SKM-1 (cell line): ENCODE measurements at regions not wholly inside any gene's neighbourhood (a gene's known extent, or its start where the extent isn't known, plus 50 kb on each side); places are given as distances from the start of the nearest gene placed in this dataset.
A peak's percentile ranks its signal among the peaks of the same experiment; 100 is the strongest.
"Not testable (repeated sequence)": the region's sequence is repeated elsewhere in the genome, so short reads cannot be mapped to it uniquely, and the experiment has no call there.

Source experiments
- DNase-seq: peaks from one replicate; lab custom pipeline; 2025; ENCODE audit not compliant: unreplicated experiment; lab: John Stamatoyannopoulos, UW

- no peak for DNase-seq
These were observed 2733.3 kb downstream of the PCDH7 start for GRCh38 chr4:33453436-33453835.

- DNase-seq: no peak
These were observed 2733.7 kb downstream of the PCDH7 start for GRCh38 chr4:33453916-33454315.

- DNase-seq: no peak
These were observed 2745.4 kb downstream of the PCDH7 start for GRCh38 chr4:33465565-33465964.

- DNase-seq: no peak
These were observed 2747.1 kb downstream of the PCDH7 start for GRCh38 chr4:33467291-33467690.

GRCh38 chr4:33470805-33471204 lies 2750.6 kb downstream of the PCDH7 start:
- no peak for DNase-seq

- DNase-seq: no peak
These were observed 2757.5 kb downstream of the PCDH7 start for GRCh38 chr4:33477715-33478114.

- DNase-seq: no peak
These were observed 2761.5 kb downstream of the ARAP2 start for GRCh38 chr4:33482773-33483172.

- no peak for DNase-seq
These were observed 2759.2 kb downstream of the ARAP2 start for GRCh38 chr4:33485111-33485510.

- no peak for DNase-seq
These were observed 2751.1 kb downstream of the ARAP2 start for GRCh38 chr4:33493231-33493630.

GRCh38 chr4:33494150-33494549 lies 2750.2 kb downstream of the ARAP2 start:
- DNase-seq: no peak

GRCh38 chr4:33501587-33501986 lies 2742.7 kb downstream of the ARAP2 start:
- DNase-seq: not testable (repeated sequence)

GRCh38 chr4:33512397-33512796 lies 2731.9 kb downstream of the ARAP2 start:
- DNase-seq: peak; percentile 17

- no peak for DNase-seq
These were observed 2725.5 kb downstream of the ARAP2 start for GRCh38 chr4:33518856-33519255.

GRCh38 chr4:33532821-33533220 lies 2711.5 kb downstream of the ARAP2 start:
- no peak for DNase-seq

- no peak for DNase-seq
These were observed 2707.4 kb downstream of the ARAP2 start for GRCh38 chr4:33536898-33537297.

- no peak for DNase-seq
These were observed 2706.8 kb downstream of the ARAP2 start for GRCh38 chr4:33537527-33537926.

- no peak for DNase-seq
These were observed 2700.3 kb downstream of the ARAP2 start for GRCh38 chr4:33543941-33544450.

- no peak for DNase-seq
These were observed 2693.1 kb downstream of the ARAP2 start for GRCh38 chr4:33551244-33551643.

- DNase-seq: no peak
These were observed 2683.1 kb downstream of the ARAP2 start for GRCh38 chr4:33561259-33561658.

- no peak for DNase-seq
These were observed 2677.7 kb downstream of the ARAP2 start for GRCh38 chr4:33566649-33567048.

- DNase-seq: no peak
These were observed 2666.5 kb downstream of the ARAP2 start for GRCh38 chr4:33577791-33578190.

- no peak for DNase-seq
These were observed 2664.4 kb downstream of the ARAP2 start for GRCh38 chr4:33579951-33580350.

- no peak for DNase-seq
These were observed 2651.6 kb downstream of the ARAP2 start for GRCh38 chr4:33592701-33593100.

- no peak for DNase-seq
These were observed 2637.4 kb downstream of the ARAP2 start for GRCh38 chr4:33606951-33607350.
